Body of pancreas (tissue), 4 donors: ENCODE measurements at regions not wholly inside any gene's neighbourhood (a gene's known extent, or its start where the extent isn't known, plus 50 kb on each side); places are given as distances from the start of the nearest gene placed in this dataset.

Experiments used
- ATAC-seq: fragments of 150-250 bp; one replicate; pipeline ENCODE4 v1.9.1; 2016
- DNase-seq, 4 donors: peaks; one replicate each; pipeline ENCODE4 v3.0.0-alpha.2; 2019
- H3K27ac ChIP-seq, 4 donors: fragments of 200-600 bp; sonication (generic); 1 replicate in 3 of 4; 2 replicates in 1 of 4; pipeline versions ENCODE4 v1.5.1 to v1.6.1; 2016 to 2019; ENCODE audit warnings: mild to moderate bottlenecking in 1 of 4, mixed read lengths in 1 of 4, moderate library complexity in 1 of 4
- H3K27me3 ChIP-seq, 2 donors: fragments of 200-600 bp; sonication (generic); one replicate each; pipeline ENCODE4 v1.6.0; 2016; ENCODE audit warnings: mild to moderate bottlenecking in 1 of 2
- H3K36me3 ChIP-seq, 2 donors: fragments of 200-600 bp; sonication (generic); replicated peaks in 1 of 2; 2 replicates each; pipeline ENCODE4 v1.5.1; 2016; ENCODE audit warnings: low read depth in 2 of 2; ENCODE audit not compliant: insufficient read depth in 1 of 2
- H3K4me1 ChIP-seq: fragments of 200-600 bp; sonication (generic); one replicate; pipeline ENCODE4 v1.6.0; 2016
- H3K4me3 ChIP-seq, 2 donors: fragments of 200-600 bp; sonication (generic); 1 replicate in 1 of 2; 2 replicates in 1 of 2; pipeline ENCODE4 v1.5.1; 2016 to 2019
- H3K9me3 ChIP-seq, 3 donors: fragments of 200-600 bp; sonication (generic); 1 replicate in 2 of 3; 2 replicates in 1 of 3; pipeline ENCODE4 v1.5.1; 2016
- CTCF ChIP-seq, 7 experiments: fragments of 450-650 bp in 4 of 7; fragments of 200-600 bp in 3 of 7; sonication (generic) in 3 of 7; IDR thresholded peaks; one replicate each; pipeline ENCODE4 v1.5.1; 2016 to 2019; ENCODE audit warnings: antibody characterized with exemption in 7 of 7
- POLR2A ChIP-seq, 3 donors: fragments of 450-650 bp; IDR thresholded peaks; one replicate each; pipeline ENCODE4 v1.6.1; 2016; ENCODE audit warnings: antibody characterized with exemption in 3 of 3, mild to moderate bottlenecking in 2 of 3
- WGBS, 2 donors: methylation state at CpG; one replicate each; pipeline ENCODE4 v1.1.5; 2017; 5-methylcytosine and 5-hydroxymethylcytosine counted together
- intact Hi-C: fragments of 100-400 bp; cut with DNase I; formaldehyde crosslinking; loops from one replicate; pipeline ENCODE4 v1.15.1; 2023

DNA sequence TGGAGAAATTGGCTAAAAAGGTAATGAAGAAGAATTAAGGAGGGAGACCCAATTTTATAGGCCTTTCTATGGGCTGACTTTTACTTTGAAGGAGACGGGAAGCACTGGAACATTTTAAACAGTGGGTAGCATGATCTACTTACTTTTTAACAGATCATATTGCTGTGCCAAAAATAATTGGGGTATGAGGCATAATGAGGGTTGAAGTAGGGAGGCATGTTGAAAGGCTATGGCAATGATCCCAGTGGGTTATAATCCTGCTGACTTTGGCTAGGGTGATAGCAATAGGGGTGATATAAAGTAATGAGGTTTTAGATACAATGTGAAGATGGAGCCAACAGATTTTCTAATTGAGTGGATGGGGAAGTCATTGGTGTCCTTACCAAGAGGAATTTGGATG, 73.2 kb downstream of the GPR37 start:
- no peaks in the 10 kb centered on the region for H3K27me3 ChIP-seq
- no peaks in the 10 kb centered on the region for H3K9me3 ChIP-seq
- no peak for TF ChIP-seq CTCF (IDR thresholded peaks at IDR 0.05)
- no peak for TF ChIP-seq POLR2A (IDR thresholded peaks at IDR 0.05)
- DNase-seq, result no peak
- H3K4me1 ChIP-seq, result no peaks in the 10 kb centered on the region
- intact Hi-C loops, result no loop called here
- no peaks in the 10 kb centered on the region for H3K36me3 ChIP-seq
- H3K27ac ChIP-seq, result no peak overlapping the region
- no peak for ATAC-seq
- H3K4me3 ChIP-seq, result no peak overlapping the region
- WGBS, 2 donors, result 60 to 68% methylated on average over 1 of the region's 1 CpG

- Histone ChIP-seq H3K27me3 (no peaks in the 10 kb centered on the region), H3K36me3 (no peaks in the 10 kb centered on the region), H3K27ac (no peak overlapping the region), H3K4me1 (no peaks in the 10 kb centered on the region), H3K9me3 (no peaks in the 10 kb centered on the region), H3K4me3 (no peak overlapping the region)
- ATAC-seq (no peak), DNase-seq (no peak)
- no peak for TF ChIP-seq POLR2A (IDR thresholded peaks at IDR 0.05)
- TF ChIP-seq CTCF (IDR thresholded peaks at IDR 0.05), result no peak
- intact Hi-C loops, result no loop called here
These were observed 74.8 kb downstream of the GPR37 start for GRCh38 chr7:124690840-124691239.

GRCh38 chr7:124689931-124690330, 75.7 kb downstream of the GPR37 start:
- no peak overlapping the region for H3K4me3 ChIP-seq
- intact Hi-C loops, result no loop called here
- 74 to 81% methylated on average over 1 of the region's 1 CpG for WGBS, 2 donors
- no peaks in the 10 kb centered on the region for H3K4me1 ChIP-seq
- TF ChIP-seq CTCF (IDR thresholded peaks at IDR 0.05) (no peak), POLR2A (IDR thresholded peaks at IDR 0.05) (no peak)
- no peaks in the 10 kb centered on the region for H3K27me3 ChIP-seq
- no peak for ATAC-seq
- no peaks in the 10 kb centered on the region for H3K36me3 ChIP-seq
- no peak for DNase-seq
- H3K9me3 ChIP-seq, result no peaks in the 10 kb centered on the region
- no peak overlapping the region for H3K27ac ChIP-seq

DNA sequence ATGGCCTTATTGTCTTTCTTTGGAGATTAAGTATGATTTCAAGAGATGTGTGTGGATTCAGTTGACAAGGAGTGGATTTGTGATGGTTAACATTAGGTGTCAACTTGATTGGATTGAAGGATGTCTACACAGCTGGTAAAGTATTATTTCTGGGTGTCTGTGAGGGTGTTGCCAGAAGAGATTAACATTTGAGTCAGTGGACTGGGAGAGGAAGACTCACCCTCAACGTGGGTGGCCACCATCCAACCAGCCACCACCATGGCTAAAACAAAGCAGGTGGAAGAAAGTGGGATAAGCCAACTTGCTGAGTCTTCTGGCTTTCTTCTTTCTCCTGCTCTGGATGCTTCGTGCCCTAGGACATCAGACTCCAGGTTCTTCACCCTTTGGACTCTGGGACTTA, 76.1 kb downstream of the GPR37 start:
- WGBS, 2 donors, result 42 to 68% methylated on average over 2 of the region's 2 CpGs
- H3K4me1 ChIP-seq, result no peaks in the 10 kb centered on the region
- DNase-seq (no peak), ATAC-seq (no peak)
- no peak overlapping the region for H3K4me3 ChIP-seq
- H3K36me3 ChIP-seq, result no peaks in the 10 kb centered on the region
- TF ChIP-seq CTCF (IDR thresholded peaks at IDR 0.05), result no peak
- no peak for TF ChIP-seq POLR2A (IDR thresholded peaks at IDR 0.05)
- H3K27ac ChIP-seq, result no peak overlapping the region
- intact Hi-C loops, result no loop called here
- no peaks in the 10 kb centered on the region for H3K27me3 ChIP-seq
- H3K9me3 ChIP-seq, result no peaks in the 10 kb centered on the region

DNA sequence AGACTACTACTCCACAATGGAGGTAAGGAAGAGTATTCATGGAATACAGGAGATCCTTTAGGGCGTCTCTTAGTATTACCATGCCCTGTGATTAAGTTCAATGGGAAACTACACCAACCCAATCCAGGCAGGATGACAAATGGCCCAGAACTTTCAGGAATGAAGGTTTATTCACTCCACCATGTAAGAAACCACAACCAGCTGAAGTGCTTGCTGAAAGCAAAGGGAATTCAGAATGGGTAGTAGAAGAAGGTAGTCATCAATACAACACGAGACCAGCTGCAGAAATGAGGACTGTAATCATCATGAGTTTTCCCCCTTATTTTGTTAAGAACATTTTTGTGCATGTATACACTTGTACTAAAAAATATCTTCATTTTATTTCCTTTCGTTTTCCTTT, 76.6 kb downstream of the GPR37 start:
- DNase-seq (no peak), ATAC-seq (no peak)
- TF ChIP-seq CTCF (IDR thresholded peaks at IDR 0.05) (no peak), POLR2A (IDR thresholded peaks at IDR 0.05) (no peak)
- Histone ChIP-seq H3K9me3 (no peaks in the 10 kb centered on the region), H3K27me3 (no peaks in the 10 kb centered on the region), H3K4me1 (no peaks in the 10 kb centered on the region), H3K36me3 (no peaks in the 10 kb centered on the region), H3K4me3 (no peak overlapping the region), H3K27ac (no peak overlapping the region)
- WGBS, 2 donors, result 72 to 76% methylated on average over 3 of the region's 3 CpGs
- intact Hi-C loops, result no loop called here
